ENCODE measurements at regions not wholly inside any gene's neighbourhood (a gene's known extent, or its start where the extent isn't known, plus 50 kb on each side); places are given as distances from the start of the nearest gene placed in this dataset.

DNA sequence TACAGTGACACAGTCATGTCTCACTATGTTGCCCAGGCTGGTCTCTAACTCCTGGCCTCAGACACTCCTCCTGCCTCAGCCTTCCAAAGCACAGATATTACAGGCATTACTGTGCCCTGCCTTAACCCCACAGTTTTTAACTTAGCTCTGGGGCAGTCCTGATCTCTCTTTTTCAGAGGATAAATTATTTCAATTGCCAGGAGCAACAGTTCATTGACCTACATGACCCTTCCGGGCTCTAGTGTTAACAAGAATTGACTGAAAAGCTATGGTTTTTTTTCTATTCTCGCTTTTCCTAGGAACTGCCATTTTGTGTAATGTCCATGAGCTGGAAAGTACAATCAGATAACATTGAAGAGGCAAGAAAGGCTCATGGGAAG lies 92.8 kb downstream of the HNRNPLL start:
- H3K4me3 ChIP-seq (ENCODE audit: low read depth, low read length): no peak overlapping the region
- TF ChIP-seq, protein P1, sequence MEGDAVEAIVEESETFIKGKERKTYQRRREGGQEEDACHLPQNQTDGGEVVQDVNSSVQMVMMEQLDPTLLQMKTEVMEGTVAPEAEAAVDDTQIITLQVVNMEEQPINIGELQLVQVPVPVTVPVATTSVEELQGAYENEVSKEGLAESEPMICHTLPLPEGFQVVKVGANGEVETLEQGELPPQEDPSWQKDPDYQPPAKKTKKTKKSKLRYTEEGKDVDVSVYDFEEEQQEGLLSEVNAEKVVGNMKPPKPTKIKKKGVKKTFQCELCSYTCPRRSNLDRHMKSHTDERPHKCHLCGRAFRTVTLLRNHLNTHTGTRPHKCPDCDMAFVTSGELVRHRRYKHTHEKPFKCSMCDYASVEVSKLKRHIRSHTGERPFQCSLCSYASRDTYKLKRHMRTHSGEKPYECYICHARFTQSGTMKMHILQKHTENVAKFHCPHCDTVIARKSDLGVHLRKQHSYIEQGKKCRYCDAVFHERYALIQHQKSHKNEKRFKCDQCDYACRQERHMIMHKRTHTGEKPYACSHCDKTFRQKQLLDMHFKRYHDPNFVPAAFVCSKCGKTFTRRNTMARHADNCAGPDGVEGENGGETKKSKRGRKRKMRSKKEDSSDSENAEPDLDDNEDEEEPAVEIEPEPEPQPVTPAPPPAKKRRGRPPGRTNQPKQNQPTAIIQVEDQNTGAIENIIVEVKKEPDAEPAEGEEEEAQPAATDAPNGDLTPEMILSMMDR (IDR thresholded peaks at IDR 0.05; ENCODE audit: low read depth, low read length): no peak

DNA sequence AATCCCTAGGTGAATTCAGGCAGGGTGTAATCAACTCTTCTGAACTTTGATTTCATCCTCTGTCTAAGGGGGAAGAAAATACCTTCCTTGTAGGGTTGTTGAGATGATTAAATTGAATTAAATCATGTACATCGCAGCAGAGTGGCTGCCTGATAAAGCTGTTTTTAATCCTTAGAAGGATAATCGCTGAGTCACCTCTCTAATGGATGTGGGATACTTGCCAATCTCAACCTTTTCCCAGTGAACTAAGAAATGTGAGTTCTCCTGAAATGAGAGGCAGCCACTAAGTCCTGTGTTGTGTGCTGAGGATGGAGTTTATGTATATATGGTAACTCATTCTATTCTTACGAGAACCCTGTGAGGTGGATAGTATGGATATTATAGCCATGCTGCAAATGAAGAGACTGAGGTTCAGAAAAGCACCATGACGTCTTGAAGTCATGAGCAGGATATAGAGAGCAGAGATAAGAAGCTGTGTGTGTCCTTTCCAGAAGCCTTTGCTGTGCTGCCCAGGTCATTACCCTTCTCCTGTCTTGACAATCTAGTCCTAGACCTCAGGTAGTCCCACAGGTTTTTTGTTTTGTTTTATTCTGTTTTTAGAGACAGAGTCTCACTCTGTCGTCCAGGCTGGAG lies 93.3 kb downstream of the HNRNPLL start:
- no peak overlapping the region for H3K4me3 ChIP-seq (ENCODE audit: low read depth, low read length)
- TF ChIP-seq, protein P1 (IDR thresholded peaks at IDR 0.05; ENCODE audit: low read depth, low read length): no peak

DNA sequence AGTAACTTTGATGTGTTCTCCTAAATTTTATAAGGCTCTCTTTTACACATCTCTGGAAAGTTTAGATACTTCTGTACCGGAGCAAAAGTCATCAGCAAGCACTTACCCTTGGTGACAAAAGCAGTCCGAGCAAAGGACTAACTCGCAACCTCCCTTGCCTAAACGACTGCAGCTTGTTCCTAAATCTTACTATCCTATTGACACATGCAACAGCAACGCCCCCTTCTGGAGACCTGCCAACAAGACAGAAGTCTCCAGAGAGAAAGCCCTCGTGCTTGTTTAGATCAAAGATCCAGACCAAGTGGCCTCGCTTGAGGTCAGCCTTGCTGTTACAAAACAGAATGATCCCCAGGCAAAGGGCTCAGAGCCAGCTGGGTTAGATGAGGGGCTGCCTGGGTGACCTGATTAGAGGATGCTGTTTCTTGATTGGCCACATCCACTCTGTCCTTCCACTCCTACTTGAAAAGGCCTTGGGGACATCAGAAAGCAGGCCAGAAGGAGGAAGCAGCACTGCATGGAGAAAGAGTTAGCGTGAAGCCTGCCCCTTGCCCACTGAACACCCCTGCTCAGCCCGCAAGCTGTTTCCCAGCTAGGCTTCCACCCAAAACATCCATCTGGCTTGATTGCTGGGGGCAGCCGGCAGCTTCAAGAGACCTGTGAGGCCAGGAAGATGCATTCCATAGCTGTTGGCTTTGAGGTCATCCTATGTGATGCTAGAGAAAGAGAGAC lies 94.3 kb downstream of the HNRNPLL start:
- TF ChIP-seq, protein P1 (IDR thresholded peaks at IDR 0.05; ENCODE audit: low read depth, low read length): peak; percentile 32

DNA sequence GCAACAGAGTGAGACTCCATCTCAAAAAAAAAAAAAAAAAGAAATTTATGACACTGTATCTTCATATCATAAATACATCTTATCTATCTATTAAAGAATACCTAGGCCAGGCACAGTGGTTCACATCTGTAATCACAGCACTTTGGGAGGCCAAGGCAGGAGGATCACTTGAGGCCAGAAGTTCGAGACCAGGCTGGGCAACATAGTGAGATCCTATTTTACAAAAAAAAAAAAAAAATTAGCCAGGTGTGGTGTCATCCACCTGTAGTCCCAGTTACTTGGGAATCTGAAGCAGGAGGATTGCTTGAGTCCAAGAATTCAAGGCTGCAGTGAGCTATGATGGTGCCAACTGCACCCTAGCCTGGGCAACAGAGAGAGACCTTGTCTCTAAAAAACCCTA lies 95.0 kb downstream of the HNRNPLL start:
- no peak overlapping the region for H3K4me3 ChIP-seq (ENCODE audit: low read depth, low read length)
- TF ChIP-seq, protein P1 (IDR thresholded peaks at IDR 0.05; ENCODE audit: low read depth, low read length): no peak

More for the DNA sequence above, 94.3 kb downstream of the HNRNPLL start:
- no peak overlapping the region for H3K4me3 ChIP-seq (ENCODE audit: low read depth, low read length)

DNA sequence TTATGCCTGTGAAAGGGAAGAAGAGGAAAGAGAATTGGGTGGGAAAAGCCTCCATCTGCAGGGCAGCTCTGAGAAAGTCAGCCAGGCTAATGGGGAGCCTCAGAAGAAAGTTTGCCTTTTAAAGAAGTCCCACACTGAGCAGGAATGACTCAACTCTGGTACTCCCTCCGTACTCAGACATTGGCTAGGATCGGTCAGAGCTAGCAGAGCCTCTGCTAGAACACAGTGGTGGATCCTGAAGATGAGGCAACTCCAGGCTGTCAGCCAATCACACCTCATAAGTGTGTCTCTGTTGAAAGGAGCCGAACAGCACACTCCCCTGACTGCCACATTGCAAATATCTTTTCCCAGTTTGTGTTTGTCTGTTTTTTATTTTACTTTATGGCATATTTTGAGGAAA lies 96.9 kb downstream of the HNRNPLL start:
- H3K4me3 ChIP-seq (ENCODE audit: low read depth, low read length): no peak overlapping the region
- TF ChIP-seq, protein P1 (IDR thresholded peaks at IDR 0.05; ENCODE audit: low read depth, low read length): no peak

DNA sequence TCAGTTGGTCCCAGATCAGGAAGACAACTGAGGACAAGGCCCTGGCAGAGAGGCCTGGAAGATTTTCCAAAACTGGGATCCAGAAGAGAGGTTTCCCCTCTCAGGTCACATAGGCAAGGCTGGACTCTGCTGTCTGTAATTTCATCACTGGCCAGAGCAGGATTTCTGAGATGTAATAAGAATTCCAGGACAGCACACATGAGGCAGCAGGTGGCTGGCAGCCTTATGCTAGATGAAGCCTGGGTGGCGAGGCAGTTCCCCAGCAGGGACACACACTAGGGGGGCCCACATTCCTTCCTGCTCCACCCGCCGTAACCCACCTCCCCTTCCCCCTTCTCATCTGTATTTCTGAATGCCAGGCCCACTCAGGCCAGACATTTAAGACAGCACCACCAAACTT lies 98.6 kb downstream of the HNRNPLL start:
- no peak overlapping the region for H3K4me3 ChIP-seq (ENCODE audit: low read depth, low read length)
- TF ChIP-seq, protein P1 (IDR thresholded peaks at IDR 0.05; ENCODE audit: low read depth, low read length): no peak

DNA sequence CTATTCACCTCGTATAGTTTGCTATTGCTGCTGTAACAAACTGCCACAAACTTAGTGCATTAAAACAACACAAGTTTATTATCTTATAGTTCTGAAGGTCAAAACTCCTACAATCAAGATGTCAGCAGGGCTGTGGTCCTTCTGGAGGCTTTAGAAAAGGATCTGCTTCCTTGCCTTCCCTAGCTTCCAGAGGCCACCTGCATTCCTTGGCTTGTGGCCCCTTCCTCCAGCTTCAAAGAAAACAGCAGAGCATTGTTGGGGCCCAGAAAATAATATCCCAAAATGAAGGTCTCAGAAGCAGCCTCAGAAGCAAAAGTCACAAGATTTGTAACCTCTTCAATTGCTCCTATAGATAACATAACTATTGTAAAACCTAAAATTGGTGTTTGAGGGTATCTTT lies 100.6 kb downstream of the HNRNPLL start:
- H3K4me3 ChIP-seq (ENCODE audit: low read depth, low read length): no peak overlapping the region
- TF ChIP-seq, protein P1 (IDR thresholded peaks at IDR 0.05; ENCODE audit: low read depth, low read length): no peak
